K562 (cell line): ENCODE measurements at regions not wholly inside any gene's neighbourhood (a gene's known extent, or its start where the extent isn't known, plus 50 kb on each side); places are given as distances from the start of the nearest gene placed in this dataset.

Experiments used
- AFF4 ChIP-seq: sonication (generic); formaldehyde crosslinking; IDR thresholded peaks from 2 replicates; pipeline ENCODE4 v1.8.0; 2023; ENCODE audit warnings: mild to moderate bottlenecking, missing genetic modification reagents
- ARID1B ChIP-seq: fragments of 450-650 bp; IDR thresholded peaks from 2 replicates; pipeline ENCODE4 v1.6.1; 2016; ENCODE audit warnings: antibody characterized with exemption, mild to moderate bottlenecking, inconsistent platforms
- ARNT ChIP-seq, 2 experiments: fragments of 450-650 bp; IDR thresholded peaks; 2 replicates each; pipeline ENCODE4 v1.6.1; 2016; ENCODE audit warnings: mild to moderate bottlenecking in 1 of 2
- CREM ChIP-seq: IDR thresholded peaks from 2 replicates; pipeline ENCODE4 v1.6.1; 2014; ENCODE audit warnings: antibody characterized with exemption, low read depth
- CTCF ChIP-seq, 3 experiments: IDR thresholded peaks in 2 of 3; conservative IDR thresholded peaks in 1 of 3; 2 replicates each; pipeline ENCODE4 v1.5.1; 2011 to 2012; ENCODE audit warnings: low read length in 3 of 3, mild to moderate bottlenecking in 3 of 3, control low read depth in 2 of 3, improper control_type of control experiment in 1 of 3, inconsistent platforms in 1 of 3, low read depth in 1 of 3, mixed read lengths in 1 of 3, moderate library complexity in 1 of 3; ENCODE audit not compliant: insufficient read depth in 2 of 3
- E2F5 ChIP-seq: sonication (generic); formaldehyde crosslinking; IDR thresholded peaks from 2 replicates; pipeline ENCODE4 v1.8.0; 2022; ENCODE audit warnings: mild to moderate bottlenecking, missing genetic modification reagents
- HLTF ChIP-seq: fragments of 450-650 bp; IDR thresholded peaks from 2 replicates; pipeline ENCODE4 v1.6.1; 2016
- MCM3 ChIP-seq: fragments of 450-650 bp; IDR thresholded peaks from 2 replicates; pipeline ENCODE4 v1.6.1; 2016
- MXI1 ChIP-seq: IDR thresholded peaks from 2 replicates; pipeline ENCODE4 v1.6.1; 2011; ENCODE audit warnings: low read depth, mild to moderate bottlenecking, improper control_type of control experiment, low read length
- POLR2A ChIP-seq: fragments of 450-650 bp; conservative IDR thresholded peaks from 2 replicates; pipeline ENCODE4 v1.6.1; 2016
- ZBTB40 ChIP-seq, 2 experiments: fragments of 450-650 bp in 1 of 2; sonication (generic) in 1 of 2; formaldehyde crosslinking in 1 of 2; IDR thresholded peaks; 2 replicates each; pipeline versions ENCODE4 v1.7.1 to v1.9.0; 2016 to 2022; ENCODE audit warnings: inconsistent platforms in 1 of 2, mild to moderate bottlenecking in 1 of 2, missing genetic modification reagents in 1 of 2
- ZNF584 ChIP-seq: fragments of 200-800 bp; sonication (Bioruptor generic); IDR thresholded peaks from 2 replicates; pipeline ENCODE4 v1.6.1; 2016; ENCODE audit warnings: low read depth, mild to moderate bottlenecking, missing genetic modification characterization, missing compliant biosample characterization

DNA sequence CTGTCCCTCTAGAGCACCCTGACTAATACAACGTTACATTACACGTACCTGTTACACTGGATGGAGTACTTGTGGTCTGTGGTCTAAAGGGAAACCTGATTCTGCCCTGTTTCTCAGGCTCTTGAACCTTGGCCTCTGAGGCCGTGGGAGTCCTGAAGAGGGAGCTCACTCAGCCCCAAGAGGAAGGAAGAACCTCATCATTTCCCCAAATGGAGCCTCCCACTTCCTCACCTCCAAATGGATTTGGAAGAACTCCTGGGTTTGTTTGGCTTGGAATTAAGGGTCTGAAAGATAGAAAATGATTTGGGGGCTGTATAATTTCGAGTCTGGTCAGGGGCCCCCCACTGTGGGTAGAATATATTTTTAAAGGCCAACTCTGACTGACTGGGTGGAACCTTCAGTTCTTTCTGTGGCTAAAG lies 200.2 kb downstream of the SEMA6A start:
- TF ChIP-seq ZNF584 (CRISPR knock-in tag) (no peak), POLR2A (no peak), CREM (no peak), ARID1B (no peak), CTCF (IDR thresholded peaks at IDR 0.05 in 2 of 3, conservative IDR thresholded peaks at IDR 0.05 in 1 of 3; ENCODE audit: insufficient read depth in 2 of 3, low read depth in 1 of 3, low read length in 3 of 3) (no peak), MCM3 (no peak), ZBTB40 (IDR thresholded peaks at IDR 0.05) (no peak), ZBTB40 (CRISPR knock-in tag; IDR thresholded peaks at IDR 0.05) (no peak), MXI1 (no peak), E2F5 (CRISPR knock-in tag) (no peak), ARNT (IDR thresholded peaks at IDR 0.05) (no peak), AFF4 (CRISPR knock-in tag) (no peak), HLTF (no peak)
